Stimulated activated naive CD8-positive, alpha-beta T cell treated with anti-CD3 and anti-CD28 coated beads, Interleukin-15, amount 100 ng/mL, for 72 hours (primary cell): ENCODE measurements at regions not wholly inside any gene's neighbourhood (a gene's known extent, or its start where the extent isn't known, plus 50 kb on each side); places are given as distances from the start of the nearest gene placed in this dataset.

Experiments used
- ATAC-seq: fragments of 150-1000 bp; cut with Tn5 transposase; 2 replicates; pipeline ENCODE4 v1.10.0; 2021; ENCODE audit warnings: mild to moderate bottlenecking, moderate library complexity
- DNase-seq, 2 donors: peaks; one replicate each; pipeline ENCODE4 v3.0.0; 2021 to 2022
- H3K27ac Mint-ChIP-seq, 2 donors: one replicate each; pipeline ENCODE4 v1.8.0; 2022; ENCODE audit warnings: mild to moderate bottlenecking in 2 of 2, mixed read lengths in 2 of 2, moderate library complexity in 2 of 2
- H3K27me3 Mint-ChIP-seq: one replicate; pipeline ENCODE4 v1.8.0; 2022; ENCODE audit warnings: mixed read lengths
- H3K4me1 Mint-ChIP-seq: one replicate; pipeline ENCODE4 v1.8.0; 2022; ENCODE audit warnings: mild to moderate bottlenecking, mixed read lengths
- H3K4me3 Mint-ChIP-seq, 2 donors: one replicate each; pipeline ENCODE4 v1.8.0; 2022; ENCODE audit warnings: mild to moderate bottlenecking in 2 of 2, mixed read lengths in 2 of 2, moderate library complexity in 1 of 2
- H3K9me3 Mint-ChIP-seq, 2 donors: one replicate each; pipeline ENCODE4 v1.8.0; 2022; ENCODE audit warnings: mixed read lengths in 2 of 2

DNA sequence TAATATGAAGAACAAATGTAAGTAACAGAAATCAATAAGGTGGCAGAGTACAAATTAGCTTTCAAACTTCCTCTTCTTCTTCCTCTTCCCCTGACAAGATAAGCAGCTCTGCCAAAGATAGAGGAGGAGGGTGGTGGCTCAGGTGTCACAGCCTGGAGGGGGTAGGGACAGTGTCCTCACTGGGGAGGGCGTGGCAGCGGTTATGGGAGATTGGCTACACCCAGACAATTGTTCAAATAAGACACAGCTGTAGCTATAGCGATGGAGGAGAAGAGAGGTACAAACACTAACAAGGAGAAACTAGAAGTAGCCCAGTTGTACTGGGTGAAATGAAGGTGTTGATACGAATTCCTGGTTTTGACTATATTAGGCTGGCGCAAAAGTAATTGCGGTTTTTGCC, 198.5 kb downstream of the TBXT start:
- H3K27me3 Mint-ChIP-seq: peaks cover 16% of the 10 kb centered on the region
- no peak for ATAC-seq
- no peaks in the 10 kb centered on the region for H3K9me3 Mint-ChIP-seq

DNA sequence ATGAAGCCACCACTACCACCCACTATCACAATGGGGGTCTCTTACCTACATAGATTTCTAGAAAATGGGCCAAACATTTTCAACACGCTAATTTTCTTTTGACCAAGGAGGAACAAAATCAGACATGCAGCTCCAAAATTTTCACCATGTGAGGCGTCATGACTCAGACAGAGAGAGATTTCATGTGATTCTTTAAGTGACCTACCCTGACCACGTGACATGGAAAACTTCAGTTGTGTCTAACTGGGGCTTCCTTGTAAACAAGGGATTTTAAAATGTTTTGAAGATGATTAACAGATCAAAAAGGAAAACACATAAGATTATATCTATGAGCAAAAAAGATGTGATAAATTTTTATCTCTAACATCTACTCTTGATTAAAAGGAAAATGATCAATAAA, 199.2 kb downstream of the TBXT start:
- DNase-seq (no peak), ATAC-seq (no peak)
- Mint-ChIP-seq H3K27me3 (peaks cover 22% of the 10 kb centered on the region), H3K27ac (no peak overlapping the region), H3K4me3 (no peak overlapping the region), H3K9me3 (no peaks in the 10 kb centered on the region), H3K4me1 (no peaks in the 10 kb centered on the region)

More for the DNA sequence above, 198.5 kb downstream of the TBXT start:
- no peak for DNase-seq
- H3K27ac Mint-ChIP-seq: no peak overlapping the region
- H3K4me1 Mint-ChIP-seq: no peaks in the 10 kb centered on the region
- H3K4me3 Mint-ChIP-seq: no peak overlapping the region

DNA sequence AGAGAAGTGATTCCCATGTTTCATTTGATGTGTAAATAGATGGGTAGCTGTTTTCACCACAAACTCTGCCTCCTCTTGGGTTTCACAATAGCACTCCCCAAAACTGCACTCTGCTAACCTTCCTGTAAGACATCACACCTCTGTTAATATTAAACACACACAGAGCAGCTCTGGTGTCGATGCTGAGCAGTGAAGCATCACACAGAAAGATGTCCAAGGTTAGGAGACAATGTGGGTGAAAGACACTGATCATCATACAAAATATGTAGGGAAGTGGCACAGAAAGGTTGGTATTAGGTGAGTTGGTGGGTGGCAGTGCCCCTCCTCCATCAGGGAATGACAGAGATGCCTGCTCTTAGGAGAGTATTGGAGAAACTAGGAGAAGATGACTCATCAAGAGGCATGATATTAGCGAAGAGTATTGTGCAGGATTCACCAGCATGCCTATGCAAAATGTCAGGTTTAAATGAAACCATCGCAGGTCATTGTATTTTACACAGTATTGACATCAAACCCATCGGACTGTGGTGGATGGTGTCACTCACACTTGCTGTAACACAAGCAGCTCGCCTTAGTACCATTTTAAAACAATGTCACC, 199.7 kb downstream of the TBXT start:
- H3K27me3 Mint-ChIP-seq: peaks cover 22% of the 10 kb centered on the region
- ATAC-seq (no peak), DNase-seq (no peak)

DNA sequence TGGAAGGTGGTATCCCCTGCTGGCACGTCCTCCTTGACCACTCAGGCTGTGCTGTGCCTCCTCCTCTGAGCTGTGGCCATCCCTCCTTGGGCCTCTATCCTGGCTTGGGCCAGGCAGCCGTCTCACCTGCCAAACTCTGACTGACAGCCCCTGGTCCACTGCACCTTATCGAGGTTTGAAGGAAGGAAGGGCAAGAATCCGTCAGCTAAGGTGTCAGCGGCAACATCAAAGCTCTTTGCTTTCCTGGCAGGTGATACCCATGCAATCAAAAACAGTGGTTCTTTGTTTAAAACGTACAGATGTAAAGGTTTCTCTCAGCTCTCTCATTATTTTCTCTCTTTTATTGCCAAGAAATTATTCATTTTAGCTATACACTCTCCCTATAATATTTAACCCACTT, 203.9 kb downstream of the TBXT start:
- no peak overlapping the region for H3K27ac Mint-ChIP-seq
- ATAC-seq: no peak

More for the DNA sequence above, 199.7 kb downstream of the TBXT start:
- no peak overlapping the region for H3K4me3 Mint-ChIP-seq
- no peaks in the 10 kb centered on the region for H3K9me3 Mint-ChIP-seq
- no peaks in the 10 kb centered on the region for H3K4me1 Mint-ChIP-seq
- no peak overlapping the region for H3K27ac Mint-ChIP-seq

DNA sequence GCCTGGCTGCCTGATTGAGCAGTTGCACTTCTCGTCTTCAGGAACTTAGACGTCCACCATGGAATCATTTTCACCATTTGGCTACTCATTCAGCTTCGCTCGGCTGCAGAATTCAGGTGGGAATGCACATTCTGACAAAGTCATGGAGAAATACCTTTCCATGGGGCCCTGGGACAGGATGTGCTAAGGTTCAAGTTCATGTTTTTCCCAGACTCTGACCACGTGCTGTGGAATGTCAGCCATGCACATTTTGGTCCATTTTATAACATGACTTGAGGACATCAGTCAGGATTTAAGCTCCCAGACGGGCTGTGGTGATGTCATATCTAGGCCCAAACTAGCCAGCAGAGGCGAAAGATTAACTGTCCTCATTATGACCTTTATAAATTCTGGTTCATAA, 205.3 kb downstream of the TBXT start:
- Mint-ChIP-seq H3K27me3 (peaks cover 14% of the 10 kb centered on the region), H3K27ac (no peak overlapping the region), H3K9me3 (no peaks in the 10 kb centered on the region), H3K4me3 (no peak overlapping the region), H3K4me1 (no peaks in the 10 kb centered on the region)
- DNase-seq (no peak), ATAC-seq (no peak)

More for the DNA sequence above, 203.9 kb downstream of the TBXT start:
- peaks cover 14% of the 10 kb centered on the region for H3K27me3 Mint-ChIP-seq
- H3K4me1 Mint-ChIP-seq: no peaks in the 10 kb centered on the region
- no peak overlapping the region for H3K4me3 Mint-ChIP-seq
- no peaks in the 10 kb centered on the region for H3K9me3 Mint-ChIP-seq
- no peak for DNase-seq

DNA sequence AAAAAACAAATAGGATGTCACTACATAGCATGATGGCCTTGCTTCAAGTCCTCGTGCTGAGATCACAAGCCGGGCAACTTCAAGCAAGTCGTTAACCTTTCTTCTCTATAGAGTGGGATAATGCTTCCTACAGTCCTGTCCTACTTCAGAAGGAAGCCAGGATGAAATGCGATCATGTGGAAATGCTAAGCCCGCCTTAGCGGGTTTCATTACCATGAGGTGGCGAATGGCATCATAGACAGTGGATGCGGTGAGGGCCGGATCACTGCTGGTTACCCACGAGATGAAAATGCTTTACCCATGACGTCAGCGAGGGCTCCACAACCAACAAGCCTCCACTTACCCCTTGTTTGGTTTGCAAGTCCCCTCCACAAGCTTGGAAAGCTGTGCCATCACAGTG, 206.4 kb downstream of the TBXT start:
- Mint-ChIP-seq H3K4me3 (no peak overlapping the region), H3K27me3 (peaks cover 14% of the 10 kb centered on the region), H3K9me3 (no peaks in the 10 kb centered on the region), H3K4me1 (no peaks in the 10 kb centered on the region), H3K27ac (no peak overlapping the region)
- DNase-seq: no peak
- ATAC-seq: no peak

DNA sequence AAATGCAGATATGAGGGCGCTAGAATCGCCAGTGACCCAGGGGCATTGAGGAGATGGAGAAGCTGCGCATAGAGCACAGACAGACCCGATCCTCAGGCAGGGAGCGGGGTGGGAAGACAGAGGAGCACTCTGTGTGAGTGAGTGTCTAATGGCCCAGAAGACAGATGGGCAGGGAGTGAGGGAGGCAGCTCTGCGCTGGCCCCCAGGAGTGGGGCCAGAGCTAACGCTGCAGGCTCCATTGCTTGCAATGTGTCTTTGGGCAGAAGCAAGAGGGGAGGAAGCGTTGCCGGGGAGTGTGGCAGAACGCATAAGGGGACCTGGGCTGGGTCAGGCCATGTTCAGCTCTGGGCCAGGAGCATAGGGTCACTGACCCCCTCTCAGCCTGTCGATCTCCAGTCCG, 207.0 kb downstream of the TBXT start:
- DNase-seq: no peak
- H3K27me3 Mint-ChIP-seq: peaks cover 14% of the 10 kb centered on the region
- H3K4me3 Mint-ChIP-seq: no peak overlapping the region
- no peaks in the 10 kb centered on the region for H3K9me3 Mint-ChIP-seq
- no peaks in the 10 kb centered on the region for H3K4me1 Mint-ChIP-seq
- no peak overlapping the region for H3K27ac Mint-ChIP-seq
- peak; percentile 53 for ATAC-seq

DNA sequence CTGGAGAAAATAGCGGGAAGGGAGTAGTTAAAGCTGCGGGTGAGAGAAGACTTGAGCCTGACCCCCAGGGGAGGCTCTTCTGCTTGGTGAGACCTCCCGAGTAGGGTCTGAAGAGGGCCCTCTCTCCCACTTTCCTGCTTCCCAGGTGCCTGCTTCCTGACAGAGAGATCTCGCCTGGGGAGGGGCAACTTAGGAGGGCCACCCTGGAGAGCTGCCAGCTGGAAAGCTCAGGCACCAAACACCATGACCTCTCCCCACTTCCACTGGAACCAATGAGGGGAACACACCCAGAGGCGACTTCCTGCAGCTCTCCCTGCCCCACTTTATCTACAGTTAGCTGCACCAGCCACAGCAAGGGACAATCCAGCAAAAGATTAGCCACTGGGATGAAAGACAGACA, 208.0 kb downstream of the TBXT start:
- H3K4me3 Mint-ChIP-seq: no peak overlapping the region
- H3K27me3 Mint-ChIP-seq: peaks cover 19% of the 10 kb centered on the region
- H3K9me3 Mint-ChIP-seq: no peaks in the 10 kb centered on the region
- ATAC-seq (no peak), DNase-seq (no peak)
- no peak overlapping the region for H3K27ac Mint-ChIP-seq
- no peaks in the 10 kb centered on the region for H3K4me1 Mint-ChIP-seq

DNA sequence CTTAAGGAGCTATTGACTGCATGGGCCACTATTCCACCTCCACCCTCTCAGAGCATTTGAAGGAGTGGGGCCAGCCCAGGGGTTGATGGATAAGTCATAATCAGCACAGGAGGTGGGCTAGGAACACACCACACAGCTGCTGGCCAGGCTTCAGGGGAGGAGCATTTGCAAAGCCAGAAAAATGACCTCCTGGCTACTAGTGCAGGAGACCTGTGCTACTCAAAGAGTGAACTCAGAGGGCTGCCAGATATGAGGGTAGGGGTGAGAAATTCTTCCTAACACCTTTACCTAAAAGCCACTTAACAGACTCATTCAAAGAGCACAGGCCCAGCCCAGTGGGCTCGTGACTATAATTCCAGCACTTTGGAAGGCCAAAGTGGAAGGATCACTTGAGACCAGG, 210.8 kb downstream of the TBXT start:
- peaks cover 18% of the 10 kb centered on the region for H3K27me3 Mint-ChIP-seq
- DNase-seq: no peak
- H3K27ac Mint-ChIP-seq: no peak overlapping the region
- no peak for ATAC-seq
- no peak overlapping the region for H3K4me3 Mint-ChIP-seq
- no peaks in the 10 kb centered on the region for H3K9me3 Mint-ChIP-seq
- no peaks in the 10 kb centered on the region for H3K4me1 Mint-ChIP-seq

DNA sequence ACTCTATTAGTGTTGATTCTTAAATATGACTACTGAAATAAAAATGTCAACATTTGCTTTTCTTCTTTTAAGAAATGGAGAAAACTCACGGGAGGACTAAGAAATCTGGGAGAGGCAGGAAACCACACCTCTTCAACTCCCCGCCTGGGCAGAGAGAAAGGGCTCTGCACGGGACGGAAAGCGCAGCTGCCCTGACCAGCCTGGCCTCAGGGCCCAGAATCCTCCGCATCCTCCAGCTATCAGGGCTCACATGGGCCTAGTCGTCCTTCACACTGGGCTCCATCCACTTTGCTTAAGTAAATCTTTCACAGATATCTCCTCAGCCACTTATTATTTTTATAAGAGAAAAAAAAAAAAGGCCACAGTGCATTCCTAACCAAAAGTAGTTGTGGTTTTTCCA, 215.1 kb downstream of the TBXT start:
- H3K9me3 Mint-ChIP-seq: no peaks in the 10 kb centered on the region
- no peak overlapping the region for H3K27ac Mint-ChIP-seq
- peaks cover 43% of the 10 kb centered on the region for H3K27me3 Mint-ChIP-seq
- ATAC-seq (no peak), DNase-seq (no peak)
- H3K4me1 Mint-ChIP-seq: no peaks in the 10 kb centered on the region
- no peak overlapping the region for H3K4me3 Mint-ChIP-seq

DNA sequence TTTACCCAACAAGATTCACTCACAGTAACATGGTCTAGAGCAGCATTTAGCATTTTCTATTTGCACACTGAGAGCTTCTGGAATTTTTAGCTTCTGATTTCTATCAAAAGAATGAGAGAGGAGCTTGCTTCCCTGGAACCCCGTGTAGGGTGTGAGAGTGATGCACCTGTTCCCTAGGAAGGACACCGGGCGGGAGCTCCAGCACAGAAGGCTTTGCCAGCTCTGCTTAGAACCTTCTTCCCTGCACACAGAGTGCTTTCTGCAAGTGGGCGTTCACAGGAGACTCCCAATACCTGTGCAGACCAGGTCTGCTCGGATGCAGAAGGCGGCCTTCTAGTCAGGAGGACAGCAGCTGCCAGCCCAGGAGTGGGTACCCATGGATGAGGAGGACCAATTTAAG, 217.3 kb downstream of the TBXT start:
- no peak for ATAC-seq
- H3K27me3 Mint-ChIP-seq: peaks cover 40% of the 10 kb centered on the region
- no peaks in the 10 kb centered on the region for H3K9me3 Mint-ChIP-seq
- DNase-seq: no peak
- H3K4me1 Mint-ChIP-seq: no peaks in the 10 kb centered on the region
- no peak overlapping the region for H3K27ac Mint-ChIP-seq
- no peak overlapping the region for H3K4me3 Mint-ChIP-seq

DNA sequence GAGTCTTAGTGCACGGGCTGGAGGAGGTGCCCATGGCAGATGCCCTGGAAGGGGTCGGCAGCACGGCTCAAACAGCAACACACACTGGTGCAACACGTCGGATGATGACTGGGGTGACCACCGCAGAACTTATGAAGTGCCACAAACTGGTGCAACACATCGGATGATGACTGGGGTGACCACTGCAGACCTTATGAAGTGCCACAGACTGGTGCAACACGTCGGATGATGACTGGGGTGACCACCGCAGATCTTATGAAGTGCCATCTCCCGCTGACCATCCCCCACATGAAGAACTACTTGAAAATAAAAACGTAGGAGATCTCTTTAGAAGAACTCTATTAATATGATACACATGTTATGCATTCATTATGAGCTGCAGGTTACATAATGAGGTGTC, 218.3 kb downstream of the TBXT start:
- Mint-ChIP-seq H3K27me3 (peaks cover 30% of the 10 kb centered on the region), H3K27ac (no peak overlapping the region), H3K4me1 (no peaks in the 10 kb centered on the region), H3K9me3 (no peaks in the 10 kb centered on the region), H3K4me3 (no peak overlapping the region)
- DNase-seq: no peak
- no peak for ATAC-seq

DNA sequence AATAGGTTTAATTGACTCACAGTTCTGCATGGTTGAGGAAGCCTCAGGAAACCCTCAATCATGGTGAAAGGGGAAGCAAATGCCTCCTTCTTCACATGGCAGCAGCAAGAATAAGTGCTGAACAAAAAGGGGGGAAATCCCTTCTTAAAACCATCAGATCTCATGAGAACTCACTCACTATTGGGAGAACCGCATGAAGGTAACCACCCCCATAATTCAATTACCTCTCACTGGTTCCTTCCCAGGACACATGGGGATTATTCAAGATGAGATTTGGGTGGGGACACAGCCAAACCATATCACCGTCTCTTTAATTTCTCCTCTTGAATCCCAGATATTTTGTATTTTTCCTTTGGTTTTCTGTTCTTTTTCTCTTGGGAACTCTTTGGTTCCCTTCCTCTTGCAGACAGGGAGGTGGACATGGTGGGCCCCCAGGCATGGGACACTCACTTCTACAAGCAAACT, 223.6 kb downstream of the TBXT start:
- ATAC-seq: no peak
- Mint-ChIP-seq H3K27me3 (peaks cover 9% of the 10 kb centered on the region), H3K4me1 (no peaks in the 10 kb centered on the region), H3K4me3 (no peak overlapping the region), H3K27ac (no peak overlapping the region), H3K9me3 (peaks cover 0 to 23% of the 10 kb centered on the region in 2 donors)
- no peak for DNase-seq

DNA sequence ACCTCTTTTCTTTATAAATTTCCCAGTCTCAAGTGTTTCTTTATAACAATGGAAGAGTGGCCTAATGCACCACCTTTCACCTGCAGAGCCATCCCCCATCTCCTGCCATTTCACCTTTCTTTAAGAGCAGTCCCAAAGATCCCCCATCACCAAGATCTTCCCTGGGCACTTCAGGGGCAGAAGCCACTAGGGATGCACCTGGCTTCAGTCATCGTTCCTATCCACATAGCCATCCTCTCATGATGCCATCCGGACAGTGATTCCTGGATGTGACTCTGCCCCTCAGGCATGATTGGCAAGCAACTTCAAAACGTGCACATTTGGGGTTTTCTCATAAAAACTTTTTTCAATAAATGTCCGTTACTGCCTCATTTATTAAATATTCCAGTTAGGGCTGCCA, 225.9 kb downstream of the TBXT start:
- Mint-ChIP-seq H3K27me3 (peaks cover 1% of the 10 kb centered on the region), H3K4me1 (no peaks in the 10 kb centered on the region), H3K9me3 (peaks cover 0 to 23% of the 10 kb centered on the region in 2 donors), H3K4me3 (no peak overlapping the region), H3K27ac (no peak overlapping the region)
- DNase-seq: no peak
- no peak for ATAC-seq

DNA sequence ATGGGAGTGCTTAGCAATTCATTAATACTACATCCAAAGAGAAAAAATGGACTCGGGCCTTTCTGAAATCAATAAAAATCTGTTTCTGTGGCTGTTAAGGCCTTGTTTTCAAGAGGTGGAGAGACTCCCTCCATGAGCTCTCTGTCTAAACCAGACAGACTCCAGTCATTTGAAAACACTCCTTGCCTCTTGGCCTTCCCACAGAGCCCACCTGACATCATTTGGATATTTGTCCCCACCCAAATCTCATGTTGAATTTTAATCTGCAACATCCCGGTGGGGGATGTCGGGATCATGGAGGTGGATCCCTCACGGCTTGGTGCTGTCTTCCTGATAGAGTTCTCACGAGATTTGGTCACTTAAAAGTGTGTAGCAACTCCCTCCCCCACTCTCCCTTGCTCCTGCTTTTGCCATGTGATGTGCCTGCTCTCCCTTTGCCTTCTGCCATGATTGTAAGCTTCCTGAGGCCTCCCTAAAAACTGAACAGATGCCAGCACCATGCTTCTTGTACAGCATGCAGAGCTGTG, 226.3 kb downstream of the TBXT start:
- Mint-ChIP-seq H3K9me3 (peaks cover 0 to 23% of the 10 kb centered on the region in 2 donors), H3K4me1 (no peaks in the 10 kb centered on the region), H3K4me3 (no peak overlapping the region), H3K27ac (no peak overlapping the region), H3K27me3 (peaks cover 6% of the 10 kb centered on the region)
- DNase-seq: no peak
- no peak for ATAC-seq

DNA sequence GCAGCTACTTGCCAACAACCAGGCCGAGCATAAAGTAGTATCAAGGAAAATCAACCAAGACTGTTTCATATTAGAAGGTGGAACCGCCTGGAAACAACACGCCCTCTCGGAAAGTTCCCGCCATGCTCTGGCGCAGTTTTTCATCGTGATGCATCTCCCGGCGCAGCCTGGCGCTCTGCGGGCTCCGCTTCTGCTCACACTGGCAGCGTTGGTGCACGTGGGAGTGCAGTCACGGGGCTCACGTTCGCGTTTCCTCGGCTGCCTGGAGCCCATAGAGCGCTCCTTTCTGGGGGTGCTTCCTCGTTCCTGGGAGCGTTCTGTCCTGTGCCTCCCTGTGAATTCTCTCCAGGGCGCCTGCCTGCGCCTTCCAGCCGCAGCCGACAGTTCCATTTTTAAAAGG, 227.3 kb downstream of the TBXT start:
- ATAC-seq (no peak), DNase-seq (no peak)
- Mint-ChIP-seq H3K27ac (no peak overlapping the region), H3K4me3 (no peak overlapping the region), H3K4me1 (no peaks in the 10 kb centered on the region), H3K27me3 (peaks cover 13% of the 10 kb centered on the region), H3K9me3 (peaks cover 0 to 23% of the 10 kb centered on the region in 2 donors)
